Left forelimb (tissue), 1 donor: ENCODE measurements at regions not wholly inside any gene's neighbourhood (a gene's known extent, or its start where the extent isn't known, plus 50 kb on each side); places are given as distances from the start of the nearest gene placed in this dataset.
"Not testable (repeated sequence)": the region's sequence is repeated elsewhere in the genome, so short reads cannot be mapped to it uniquely, and the experiment has no call there.

Source experiments
- DNase-seq: peaks from one replicate; pipeline ENCODE4 v3.0.0-alpha.2; 2018; ENCODE audit warnings: low spot score

DNA sequence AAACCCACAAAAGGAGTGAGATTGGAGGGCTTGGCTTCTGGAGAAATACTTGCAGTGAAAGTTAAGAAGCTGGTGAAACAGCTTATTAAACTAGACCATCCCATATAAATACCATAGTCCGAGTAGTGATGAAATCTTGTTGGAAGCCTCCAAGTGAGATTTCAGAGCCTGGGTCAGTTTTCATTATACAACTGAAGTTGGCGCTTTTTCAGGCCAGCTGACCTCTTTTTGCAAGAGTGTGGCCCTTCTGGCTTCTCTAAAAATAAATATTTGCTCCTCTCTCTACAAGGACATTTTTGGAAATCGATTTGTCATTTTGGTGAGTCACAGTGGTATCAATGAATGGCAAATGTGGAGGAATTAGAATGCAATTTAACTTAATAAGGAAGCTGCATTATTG lies 51.2 kb upstream of the THRB start:
- DNase-seq: no peak

DNA sequence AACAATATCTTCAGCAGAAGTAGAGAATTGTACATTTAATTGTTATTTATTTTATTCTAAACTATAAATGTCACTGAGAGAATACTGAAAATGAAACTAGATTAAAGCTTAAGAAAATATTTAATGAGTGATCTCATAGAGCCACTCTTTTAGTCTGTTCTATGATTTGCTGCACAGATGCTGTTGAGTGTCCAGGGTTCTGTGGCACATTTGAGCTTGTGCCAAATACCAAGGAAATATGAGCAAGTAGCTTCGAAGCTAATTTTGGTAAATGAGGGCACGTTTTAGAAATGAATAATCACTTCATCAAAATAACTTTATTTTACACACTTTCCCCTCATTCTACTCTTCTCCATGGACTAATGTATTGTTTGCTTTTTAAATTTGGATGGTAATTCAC lies 53.6 kb upstream of the THRB start:
- DNase-seq: no peak

DNA sequence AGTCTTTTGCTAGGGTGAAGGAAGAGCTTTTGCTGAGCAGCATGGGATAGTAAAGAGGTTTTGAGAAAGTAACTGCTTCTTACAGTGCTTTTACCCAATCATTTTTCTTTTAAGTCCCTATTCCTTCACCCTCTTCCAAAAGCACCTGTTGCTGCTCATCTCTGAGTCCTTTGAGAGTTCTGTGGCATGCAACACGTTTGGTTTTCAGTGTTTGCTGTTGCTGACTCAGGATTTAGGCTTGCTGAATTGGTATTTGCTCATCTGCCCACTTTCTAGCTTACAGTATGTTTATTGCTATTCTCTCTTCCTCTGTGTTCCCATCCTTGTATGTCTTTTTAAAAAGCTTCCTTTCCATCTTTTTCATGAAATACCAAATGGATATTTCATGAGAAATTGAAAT lies 55.9 kb upstream of the THRB start:
- DNase-seq: no peak

DNA sequence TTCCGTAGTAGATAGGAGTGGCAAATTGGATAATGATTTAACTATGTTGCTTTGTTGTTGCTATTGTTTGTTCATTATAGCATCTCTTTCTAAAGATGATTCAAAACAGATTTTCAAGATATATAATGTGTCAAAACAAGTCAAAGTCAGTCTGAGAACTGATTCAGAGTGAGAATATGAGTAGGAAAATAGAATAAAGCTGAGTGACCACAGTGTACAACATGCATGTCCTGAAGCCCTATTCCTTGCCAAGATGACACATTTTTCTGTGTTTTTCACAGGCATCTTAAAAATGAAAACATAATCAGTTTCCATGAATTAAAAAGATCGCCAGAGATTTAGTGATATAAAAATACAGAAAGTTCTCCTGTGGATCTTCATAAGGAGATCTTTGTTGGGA lies 57.0 kb upstream of the THRB start:
- DNase-seq: no peak

DNA sequence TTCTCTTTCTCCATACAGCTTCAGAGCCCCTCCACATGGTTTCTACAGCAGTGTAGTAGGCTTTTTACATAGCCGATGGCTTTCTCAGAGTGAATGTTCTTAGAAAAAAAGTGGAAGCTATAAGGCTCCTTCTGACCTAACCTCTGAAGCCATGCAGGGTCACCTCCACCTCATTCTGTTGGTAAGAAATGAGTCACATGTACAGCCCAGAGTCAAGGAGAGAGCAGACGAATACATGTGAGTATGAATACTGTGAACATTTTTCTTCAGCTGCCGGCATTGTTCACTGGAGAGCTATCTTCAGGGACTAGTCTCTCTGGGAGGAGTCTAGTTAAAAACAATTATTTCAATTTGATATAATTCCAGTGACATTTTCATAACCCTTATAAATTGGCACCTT lies 68.2 kb upstream of the THRB start:
- no peak for DNase-seq

DNA sequence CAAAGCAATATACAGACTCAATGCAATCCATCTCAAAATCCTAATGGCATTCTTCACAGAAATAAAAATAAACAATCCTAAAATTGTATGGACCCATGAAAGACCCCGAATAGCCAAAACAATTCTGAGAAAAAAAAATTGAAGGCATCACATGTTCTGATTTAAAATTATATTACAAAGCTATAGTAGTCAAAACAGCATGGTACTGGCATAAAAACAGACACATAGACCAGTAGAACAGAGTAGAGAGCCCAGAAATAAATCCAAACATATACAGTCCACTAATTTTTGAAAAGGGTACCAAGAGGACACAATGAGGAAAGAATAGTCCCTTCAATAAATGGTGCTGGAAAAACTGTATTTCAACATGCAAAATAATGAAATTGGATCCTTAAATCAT lies 70.4 kb upstream of the THRB start:
- no peak for DNase-seq

DNA sequence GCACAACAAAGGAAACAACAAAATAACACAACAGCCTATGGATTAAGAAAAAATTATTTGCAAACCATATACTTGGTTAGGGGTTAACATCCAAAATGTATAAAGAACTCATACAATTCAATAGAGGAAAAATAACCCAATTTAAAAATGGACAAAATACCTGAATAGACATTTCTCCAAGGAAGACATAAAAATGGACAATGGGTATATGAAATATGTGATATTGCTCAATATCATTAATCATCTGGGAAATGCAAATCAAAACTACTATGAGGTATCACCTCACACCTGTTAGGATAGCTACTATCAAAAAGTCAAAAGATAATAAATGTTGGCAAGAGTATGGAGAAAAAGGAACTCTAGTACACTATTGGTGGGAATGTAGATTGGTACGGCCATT lies 71.0 kb upstream of the THRB start:
- no peak for DNase-seq

DNA sequence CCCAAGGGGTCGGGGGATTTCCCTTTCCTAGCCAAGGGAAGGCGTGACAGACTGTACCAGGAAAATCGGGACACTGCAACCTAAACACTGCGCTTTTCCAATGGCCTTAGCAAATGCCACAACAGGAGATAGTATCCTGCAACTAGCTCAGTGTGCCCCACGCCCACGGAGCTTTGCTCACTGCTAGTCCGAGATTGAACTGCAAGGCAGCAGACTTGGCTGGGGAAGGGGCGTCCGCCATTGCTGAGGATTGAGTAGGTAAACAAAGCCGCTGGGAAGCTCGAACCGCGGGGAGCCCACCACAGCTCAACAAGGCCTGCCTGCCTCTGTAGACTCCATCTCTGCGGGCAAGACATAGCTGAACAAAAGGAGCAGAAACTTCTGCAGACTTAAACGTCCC lies 72.3 kb upstream of the THRB start:
- no peak for DNase-seq

DNA sequence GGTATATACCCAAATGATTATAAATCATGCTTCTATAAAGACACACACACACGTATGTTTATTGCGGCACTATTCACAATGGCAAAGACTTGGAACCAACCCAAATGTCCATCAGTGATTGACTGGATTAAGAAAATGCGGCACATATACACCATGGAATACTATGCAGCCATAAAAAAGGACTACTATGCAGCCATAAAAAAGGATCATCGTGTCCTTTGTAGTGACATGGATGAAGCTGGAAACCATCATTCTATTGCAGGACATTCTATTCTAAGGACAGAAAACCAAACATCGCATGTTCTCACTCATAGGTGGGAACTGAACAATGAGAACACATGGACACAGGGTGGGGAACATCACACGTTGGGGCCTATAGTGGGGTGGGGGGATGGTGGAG lies 77.8 kb upstream of the THRB start:
- not testable (repeated sequence) for DNase-seq

DNA sequence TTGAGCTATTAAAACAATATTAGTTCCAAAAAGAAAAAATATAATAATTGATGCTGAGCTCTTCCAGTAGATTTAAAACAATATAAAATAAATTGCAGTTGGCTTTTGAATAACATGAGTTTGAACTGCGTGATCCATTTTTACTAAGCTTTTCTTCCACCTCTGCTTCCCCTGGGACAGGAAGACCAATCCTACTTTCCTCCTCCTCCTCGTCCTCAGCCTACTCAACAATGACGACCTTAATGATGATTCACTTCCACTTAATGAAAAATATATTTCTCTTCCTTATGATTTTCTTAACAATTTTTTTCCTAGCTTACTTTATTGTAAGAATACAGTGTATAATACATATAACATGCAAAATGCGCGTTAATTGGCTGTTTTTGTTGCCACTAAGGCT lies 78.9 kb upstream of the THRB start:
- DNase-seq: no peak

DNA sequence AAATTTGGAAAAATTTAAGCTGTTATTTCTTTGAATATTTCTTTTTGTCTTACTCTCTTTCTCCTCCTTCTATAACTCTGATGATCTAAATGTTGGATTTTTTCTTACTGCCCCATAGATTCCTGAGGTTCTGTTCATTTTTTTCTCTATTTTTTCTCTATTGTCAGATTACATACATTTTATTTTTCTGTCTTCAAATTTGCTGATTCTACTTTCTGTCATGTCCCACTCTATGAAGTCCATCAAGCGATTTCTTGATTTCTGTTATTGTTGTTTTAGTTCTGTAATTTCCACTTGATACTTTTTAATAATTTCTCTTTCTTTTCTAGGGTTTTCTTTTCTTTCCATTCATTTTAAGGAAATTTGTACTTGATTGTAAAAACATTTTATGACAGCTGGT lies 83.7 kb upstream of the THRB start:
- DNase-seq: no peak

DNA sequence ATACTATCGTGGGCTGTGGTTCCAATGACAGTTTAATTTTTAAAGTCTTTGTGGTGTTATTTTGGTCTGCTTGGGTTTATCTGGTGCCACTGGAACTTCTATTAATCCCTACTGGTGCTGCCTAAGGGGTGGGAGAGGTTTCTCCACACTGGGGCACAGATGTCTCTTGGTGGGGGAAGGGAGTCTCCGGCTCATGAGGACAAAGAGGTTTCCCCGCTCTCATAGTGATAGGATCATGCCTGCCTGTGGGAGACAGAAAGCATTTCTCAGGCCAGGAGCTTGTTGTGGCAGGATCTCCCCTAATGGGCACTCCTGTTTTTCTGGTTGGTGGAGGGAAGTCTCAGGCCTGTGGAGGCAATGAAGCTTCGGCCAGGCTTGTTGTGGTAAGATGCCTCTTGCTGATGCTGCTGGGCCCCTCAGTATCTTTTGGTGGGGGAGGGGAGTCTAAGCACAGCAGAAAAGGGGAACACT lies 84.3 kb upstream of the THRB start:
- no peak for DNase-seq

DNA sequence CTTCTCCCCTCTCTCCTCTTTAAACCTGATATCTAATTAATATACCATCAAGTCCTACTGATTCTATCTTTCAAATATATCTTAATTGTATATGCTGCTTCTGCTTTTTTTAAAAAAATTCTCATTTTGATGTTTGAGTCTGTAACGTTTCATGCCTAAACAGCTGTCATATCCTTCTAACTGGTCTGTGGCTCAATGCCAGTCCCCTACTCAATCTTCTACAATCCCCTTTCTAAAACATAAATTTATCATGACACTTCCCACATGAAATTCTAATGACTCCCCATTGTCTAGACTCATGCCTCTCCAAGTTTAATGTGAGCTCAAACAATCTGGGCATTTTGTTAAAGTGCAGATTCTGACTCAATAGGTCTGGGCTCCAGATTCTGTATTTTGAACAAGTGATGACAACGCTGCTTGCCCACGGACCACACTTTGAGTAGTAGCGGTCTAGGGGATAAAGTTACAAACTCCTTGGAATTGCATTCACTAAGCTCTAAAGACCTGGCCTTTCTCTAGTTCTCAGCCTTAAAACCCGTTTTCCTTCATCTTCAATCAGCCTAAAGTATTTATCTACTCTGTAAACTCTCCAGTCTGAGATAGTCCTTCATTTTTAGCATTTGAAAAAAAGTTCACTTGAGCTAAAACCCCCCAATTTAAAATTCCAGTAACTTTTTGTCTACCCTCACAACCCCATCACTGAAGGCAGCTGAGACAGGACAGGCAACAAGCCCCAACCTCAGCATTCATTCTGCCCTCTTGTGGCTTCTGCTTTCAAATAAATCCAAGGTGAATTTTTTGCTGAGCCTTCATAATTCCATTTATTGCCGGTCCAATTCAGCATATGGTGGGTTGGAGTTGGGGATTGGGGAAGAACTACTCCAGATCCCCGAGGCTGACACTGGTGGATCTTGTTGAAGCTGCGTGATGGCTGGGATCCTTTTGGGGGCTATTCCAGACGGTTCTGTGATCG lies 88.1 kb upstream of the THRB start:
- DNase-seq: no peak

DNA sequence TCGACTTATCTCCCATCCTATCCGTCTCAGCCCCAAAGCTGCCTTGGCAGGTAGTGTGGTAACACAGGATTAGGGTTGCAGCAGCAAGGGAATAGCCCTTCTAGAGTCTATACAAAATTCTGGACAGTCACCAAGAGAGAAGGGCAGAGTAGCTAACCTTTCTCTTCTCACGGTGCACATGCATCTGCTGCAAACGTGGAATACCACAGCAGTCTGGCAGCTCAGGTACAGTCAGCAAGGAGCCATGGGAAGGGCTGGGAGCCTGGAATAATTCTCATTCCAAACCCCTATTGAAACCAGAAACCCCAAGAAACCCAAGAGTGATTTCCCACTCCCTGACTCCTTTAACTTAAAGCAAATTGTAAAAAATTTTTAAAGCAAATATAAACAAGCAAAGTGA lies 92.3 kb upstream of the THRB start:
- no peak for DNase-seq

DNA sequence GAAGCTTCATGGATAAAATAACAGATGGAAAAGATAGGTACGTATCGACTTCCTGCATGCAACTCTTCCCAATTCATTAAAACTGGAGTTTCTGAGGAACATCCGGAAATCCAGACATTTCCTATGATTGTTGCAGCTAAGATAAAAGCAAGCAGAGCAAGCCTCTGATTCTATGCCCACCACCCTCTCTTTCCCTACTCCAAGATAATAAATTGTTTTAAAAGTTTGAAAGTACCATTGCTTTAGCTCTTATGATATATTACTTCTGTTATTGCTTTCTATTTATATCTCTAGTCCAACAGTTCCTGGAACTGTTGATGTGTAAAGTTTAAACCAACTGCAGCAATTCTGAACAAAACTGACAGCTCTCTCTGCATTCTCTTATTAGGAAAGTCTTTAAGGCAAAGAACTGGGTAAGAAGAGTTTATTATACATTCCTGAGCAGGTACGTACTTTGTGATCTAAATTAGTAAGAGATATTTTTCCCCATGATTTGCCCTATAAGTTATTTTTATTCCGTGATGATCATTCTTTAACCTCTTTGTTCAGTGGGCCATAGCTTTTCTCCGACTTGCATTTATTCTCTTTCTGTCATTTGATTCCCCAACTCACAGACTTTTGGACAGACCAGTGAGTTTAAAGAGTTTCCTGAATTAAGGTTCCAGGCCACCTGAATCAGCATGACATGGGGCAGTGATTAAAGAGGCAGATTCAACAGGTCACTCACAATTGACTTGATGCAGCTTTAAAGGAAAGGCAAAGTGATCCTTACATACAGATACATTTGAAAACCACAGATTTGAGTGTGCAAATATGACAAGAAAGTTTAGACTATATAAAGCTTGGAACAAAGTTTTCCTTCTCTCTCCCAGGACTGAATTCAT lies 94.2 kb upstream of the THRB start:
- DNase-seq: no peak

DNA sequence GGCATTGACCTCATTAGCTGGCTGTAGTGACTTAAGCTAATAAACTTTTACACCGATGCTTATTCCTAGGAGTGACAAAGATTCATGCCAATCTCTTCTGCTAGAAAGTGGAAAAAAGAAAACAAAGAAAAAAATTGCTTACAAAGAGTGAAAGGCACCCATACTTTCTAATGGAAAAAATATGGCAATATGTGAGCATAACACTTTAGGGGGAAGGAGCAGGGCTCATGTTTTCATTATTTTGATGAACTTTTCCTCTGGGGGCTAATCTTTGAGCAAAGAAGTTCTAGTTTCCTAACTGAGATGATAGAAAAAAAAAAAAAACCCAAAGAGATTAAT lies 94.8 kb upstream of the THRB start:
- DNase-seq: no peak

DNA sequence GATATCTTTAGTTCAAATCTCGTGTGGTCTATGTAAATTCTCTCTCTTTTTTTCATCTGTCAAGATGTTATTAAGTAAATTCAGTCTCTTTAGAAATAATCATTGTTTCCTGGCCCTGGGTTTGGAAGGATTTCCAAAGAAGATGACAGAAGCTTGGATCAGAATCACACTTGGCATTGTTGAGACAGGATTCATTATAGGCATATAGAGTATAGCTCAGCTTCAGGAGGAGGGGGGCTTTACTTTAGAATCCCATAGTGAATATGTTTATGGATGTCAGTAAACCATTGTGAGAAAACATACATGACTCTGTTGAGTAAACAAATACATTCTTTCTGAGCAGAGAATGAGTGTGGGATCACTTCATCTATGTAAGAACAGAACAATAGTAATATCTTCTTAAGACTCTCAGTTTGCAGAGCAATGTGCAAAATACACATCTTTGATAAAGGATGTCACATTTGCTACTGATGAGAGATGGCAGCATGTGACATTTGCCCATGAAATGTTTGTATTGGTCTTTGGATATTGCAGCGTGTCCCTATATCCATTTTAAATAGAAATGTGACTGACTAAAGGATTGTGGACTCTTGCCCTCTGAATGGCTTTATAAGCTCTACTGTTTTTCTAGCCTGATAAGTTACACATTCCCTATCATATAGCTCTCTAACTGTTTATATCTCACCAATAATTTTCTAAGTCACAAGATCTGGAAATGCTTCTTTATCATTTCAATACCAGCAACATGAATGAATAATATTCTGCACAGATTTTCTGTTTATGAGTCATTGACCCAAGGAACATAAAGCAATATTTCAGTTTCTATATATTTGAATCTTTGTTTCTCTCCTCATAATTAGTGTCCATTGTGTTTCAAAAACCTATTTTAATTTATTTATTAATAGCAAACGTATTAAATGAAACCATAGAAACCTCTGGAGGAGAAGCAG lies 95.6 kb upstream of the THRB start:
- no peak for DNase-seq

DNA sequence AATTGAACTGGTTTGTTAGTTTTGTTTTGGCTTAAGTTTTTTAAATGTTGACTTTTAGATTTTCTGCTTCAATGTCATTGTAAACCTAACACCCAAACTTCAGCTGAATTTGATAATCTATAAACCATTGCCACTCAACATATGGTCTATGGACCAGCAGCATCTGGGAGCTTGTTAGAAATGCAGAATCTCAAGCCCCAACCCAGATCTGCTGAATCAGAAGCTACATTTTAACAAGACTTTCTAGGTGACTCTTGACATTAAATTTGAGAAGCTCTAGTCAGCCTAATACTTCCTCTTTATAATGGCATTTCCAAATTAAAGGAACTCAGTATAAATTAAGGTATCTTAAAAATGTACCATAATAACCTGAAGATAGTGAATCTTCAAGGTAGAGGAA lies 96.5 kb upstream of the THRB start:
- no peak for DNase-seq

DNA sequence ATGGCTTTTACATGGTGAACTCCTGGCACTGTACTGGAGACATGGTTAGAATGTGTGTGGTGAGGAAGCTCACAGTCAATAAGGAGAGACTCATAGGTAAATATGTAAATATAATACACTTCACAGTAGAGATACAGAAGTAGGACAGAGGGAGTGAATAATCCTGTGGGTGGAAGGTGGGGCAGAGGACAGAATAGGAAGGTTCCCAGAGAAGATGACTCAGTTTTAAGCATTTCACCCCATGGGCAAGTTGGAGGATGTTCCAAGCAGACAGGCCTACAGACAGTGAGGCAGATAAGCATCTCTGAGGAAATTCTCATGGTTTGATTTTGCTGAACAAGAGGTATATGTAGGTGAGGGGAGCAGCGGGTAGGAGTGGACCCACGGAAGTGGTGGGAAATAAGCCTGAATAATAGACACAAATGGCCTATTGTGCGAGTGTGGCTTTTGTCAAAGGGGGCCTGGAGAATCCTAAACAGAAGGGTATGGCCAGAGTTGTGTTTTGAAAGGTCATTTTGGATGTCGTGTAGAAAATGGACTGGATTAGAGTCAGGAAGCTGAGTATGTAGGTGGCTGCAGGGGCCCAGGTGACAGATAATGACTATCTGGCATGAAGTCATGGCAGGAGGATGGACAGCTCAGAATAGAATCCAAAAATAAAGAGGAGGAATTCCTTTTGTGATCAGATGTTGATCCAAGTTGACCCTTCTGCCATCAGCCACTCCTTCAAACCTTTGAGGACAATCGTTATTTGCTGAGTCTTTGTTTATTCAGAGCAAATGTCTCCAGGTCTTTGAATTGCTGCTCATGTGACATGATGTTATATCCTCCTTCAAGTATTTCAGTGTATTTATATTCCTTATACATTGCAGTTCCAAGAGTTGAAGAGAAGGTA lies 97.3 kb upstream of the THRB start:
- DNase-seq: no peak

DNA sequence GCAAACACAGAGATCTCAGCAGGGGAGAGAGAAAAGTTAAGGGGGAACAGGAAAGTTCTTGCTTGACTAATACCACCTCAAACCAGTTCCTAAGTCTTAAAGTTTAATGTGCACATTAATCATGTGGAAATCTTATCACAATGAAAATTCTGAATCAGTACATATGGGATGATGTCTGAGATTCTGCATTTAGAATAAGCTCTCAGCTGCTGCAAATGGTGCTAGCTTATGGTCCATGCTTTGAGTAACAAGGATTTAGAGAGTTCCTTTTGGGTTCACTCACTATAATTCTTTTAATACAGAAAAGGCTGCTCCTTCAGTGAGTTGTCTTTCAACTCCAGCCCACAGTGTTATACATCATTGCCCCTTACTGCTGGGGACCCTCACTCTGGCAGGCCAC lies 99.5 kb upstream of the THRB start:
- no peak for DNase-seq

DNA sequence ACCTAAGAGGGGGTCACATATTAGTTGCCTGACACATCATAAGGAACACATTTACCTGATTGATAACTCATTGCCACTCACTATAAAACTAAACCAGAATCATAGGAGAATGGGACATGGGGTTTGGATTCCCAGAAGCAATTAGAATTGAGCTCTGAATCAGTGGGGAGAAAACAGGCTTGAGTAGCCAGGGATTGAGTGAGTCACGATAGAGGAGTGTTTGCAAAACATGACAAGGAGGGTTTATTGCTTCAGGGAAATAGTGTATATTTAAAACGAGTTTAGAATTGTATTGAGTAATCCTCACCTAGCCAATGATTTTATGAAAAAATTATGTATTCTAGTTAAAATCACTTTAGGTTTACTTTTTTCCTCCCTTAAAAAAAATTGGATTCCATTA lies 101.1 kb upstream of the THRB start:
- DNase-seq: no peak
